Stimulated activated naive CD4-positive, alpha-beta T cell (primary cell): ENCODE measurements at regions not wholly inside any gene's neighbourhood (a gene's known extent, or its start where the extent isn't known, plus 50 kb on each side); places are given as distances from the start of the nearest gene placed in this dataset.
A peak's percentile ranks its signal among the peaks of the same experiment; 100 is the strongest.

Experiments
- DNase-seq, 6 experiments: peaks; one replicate each; lab custom pipeline; 2025; lab: John Stamatoyannopoulos, UW

DNA sequence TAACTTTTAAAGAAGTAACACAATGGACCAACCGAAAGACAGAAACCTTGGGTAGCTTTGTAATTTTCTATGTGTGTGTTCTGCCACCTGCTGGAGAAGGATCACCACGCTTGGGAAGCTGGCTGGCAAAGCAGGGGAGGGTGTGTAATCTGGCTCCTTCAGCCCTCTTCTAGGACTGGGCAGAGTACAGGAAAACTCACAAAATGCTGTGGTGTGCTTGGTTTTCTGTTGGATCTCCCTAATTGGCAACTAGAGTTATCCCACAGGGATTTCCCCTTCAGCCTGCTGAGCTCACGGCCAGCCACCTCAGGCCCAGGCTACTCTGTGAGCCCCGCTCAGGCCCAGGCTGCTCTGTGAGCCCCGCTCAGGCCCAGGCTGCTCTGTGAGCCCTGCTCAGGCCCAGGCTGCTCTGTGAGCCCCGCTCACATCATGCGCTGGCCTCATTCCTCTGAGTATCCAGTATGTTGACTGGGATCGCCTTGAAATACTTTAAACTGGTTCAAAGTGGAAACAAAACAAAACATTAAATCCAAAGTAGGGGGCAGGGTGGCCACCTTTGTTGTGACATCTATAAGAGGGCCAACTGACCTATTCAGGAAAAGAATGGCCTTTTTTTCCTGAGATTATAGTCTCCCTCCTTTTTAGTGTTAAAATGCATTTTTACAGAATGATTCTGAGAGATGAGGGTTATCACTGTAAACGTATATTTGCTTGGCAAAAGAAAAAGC lies 52.0 kb upstream of the RNU6-8 start:
- DNase-seq: peak; percentile 14 to 62 (median 31)

GRCh38 chr14:32255789-32256188 lies 52.7 kb upstream of the RNU6-8 start:
- no peak for DNase-seq

DNA sequence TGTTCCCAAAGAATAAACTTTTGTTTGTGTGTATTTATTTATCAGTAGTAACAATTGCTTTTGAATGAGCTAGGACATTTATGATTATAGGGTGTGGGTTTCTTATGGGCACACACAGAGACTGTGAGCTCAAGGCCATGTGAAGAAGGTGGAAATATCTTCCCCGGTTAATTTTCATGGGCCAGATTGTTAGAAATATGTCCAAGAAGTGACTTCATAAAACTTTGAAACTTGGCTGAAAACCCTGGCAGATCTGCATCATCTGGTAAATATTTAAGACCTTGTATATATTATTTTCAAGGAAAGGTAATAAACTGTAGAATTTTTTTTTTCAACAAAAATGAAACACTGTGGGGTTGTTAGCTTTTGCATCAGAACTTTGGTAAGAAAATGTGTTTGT lies 53.5 kb upstream of the RNU6-8 start:
- DNase-seq: no peak

DNA sequence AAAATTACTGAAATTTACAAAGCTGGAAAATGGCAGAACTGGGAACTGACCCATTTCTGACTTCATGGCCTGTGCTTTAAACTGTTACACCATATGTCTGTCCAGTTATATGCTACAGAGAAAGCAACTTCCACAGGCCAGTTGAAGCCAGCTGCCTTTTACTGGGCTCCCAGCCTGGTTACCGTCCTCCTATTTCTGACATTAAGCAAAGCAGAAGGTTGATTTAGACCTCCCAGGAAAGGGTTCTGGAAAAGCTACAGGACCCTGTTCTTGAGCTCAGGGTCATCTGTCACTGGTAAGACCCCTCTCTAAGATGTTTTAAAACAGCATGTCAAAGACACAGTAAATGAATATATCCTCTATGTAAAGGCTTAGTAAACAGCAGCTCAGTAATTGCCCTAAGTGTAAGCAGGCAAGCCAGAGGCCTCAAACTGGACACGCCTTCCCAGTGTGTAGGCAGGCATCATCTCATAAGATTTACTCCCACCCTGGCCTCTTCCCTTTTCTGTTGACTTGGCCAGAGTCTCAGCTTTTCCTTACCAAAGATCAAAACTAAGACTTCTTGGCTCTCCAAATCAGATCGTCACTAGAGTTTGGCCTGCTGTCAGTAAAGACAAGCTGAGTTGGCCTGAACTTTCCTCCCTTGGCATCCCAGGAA lies 55.4 kb upstream of the RNU6-8 start:
- DNase-seq: no peak

- no peak for DNase-seq
Measured at GRCh38 chr14:32259368-32260013, 56.4 kb upstream of the RNU6-8 start.

DNA sequence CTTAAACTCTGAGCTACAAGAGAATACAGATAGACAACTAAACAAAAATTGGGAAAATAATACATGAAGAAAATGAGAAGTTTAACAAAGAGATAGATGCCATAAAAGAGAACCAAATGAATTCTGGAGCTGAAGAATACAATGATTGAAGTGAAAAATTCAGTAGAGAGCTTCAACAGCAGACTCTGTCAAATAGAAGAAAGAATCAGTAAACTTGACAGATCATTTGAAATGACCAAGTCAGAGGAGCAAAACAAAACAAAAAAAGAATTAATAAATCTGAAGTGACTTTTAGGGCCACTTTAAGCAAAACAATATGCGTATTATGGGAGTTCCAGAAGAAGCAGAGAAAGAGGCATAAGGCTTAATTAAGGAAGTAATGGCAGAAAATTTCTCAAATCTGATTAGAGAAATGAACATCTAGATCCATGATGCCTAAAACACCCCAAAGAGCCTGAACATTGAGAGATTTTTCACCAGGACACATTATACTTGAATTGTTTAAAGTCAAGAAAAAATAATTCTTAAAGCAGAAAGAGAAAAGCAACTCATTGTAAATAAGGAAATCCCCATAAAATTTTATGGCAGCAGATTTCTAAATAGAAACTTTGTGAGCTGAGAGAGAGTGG lies 61.0 kb upstream of the RNU6-8 start:
- no peak for DNase-seq

GRCh38 chr14:32265584-32265983 lies 62.5 kb upstream of the RNU6-8 start:
- no peak for DNase-seq

DNA sequence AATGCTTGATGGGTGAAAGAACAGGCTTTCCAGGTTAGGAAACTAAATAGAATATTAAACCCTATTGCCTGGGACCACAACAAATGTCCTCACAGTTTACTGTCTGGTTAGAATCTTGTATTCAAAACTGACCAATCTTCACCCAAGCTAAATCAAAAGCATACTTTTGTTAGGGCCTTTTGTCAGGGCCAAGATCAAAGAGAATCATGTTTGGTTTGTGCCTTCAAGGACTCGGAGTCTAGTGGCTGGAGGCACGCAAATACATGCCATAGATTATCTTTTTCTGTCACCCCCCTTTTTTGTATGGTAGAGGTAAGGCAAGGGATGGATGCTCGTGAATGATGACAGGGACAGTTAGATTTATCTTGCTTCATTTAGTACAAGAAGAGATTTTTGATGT lies 51.1 kb upstream of the AKAP6 start:
- DNase-seq: no peak
